Ovary (tissue), 3 donors: ENCODE measurements at regions not wholly inside any gene's neighbourhood (a gene's known extent, or its start where the extent isn't known, plus 50 kb on each side); places are given as distances from the start of the nearest gene placed in this dataset.

Experiments used
- CTCF ChIP-seq, 3 donors: fragments of 450-650 bp in 2 of 3; fragments of 200-600 bp in 1 of 3; IDR thresholded peaks; one replicate each; pipeline versions ENCODE4 v1.5.1 to v1.8.0; 2016 to 2022; ENCODE audit warnings: antibody characterized with exemption in 3 of 3, mild to moderate bottlenecking in 1 of 3
- POLR2A ChIP-seq: fragments of 450-650 bp; IDR thresholded peaks from one replicate; pipeline ENCODE4 v1.6.1; 2017; ENCODE audit warnings: antibody characterized with exemption, mild to moderate bottlenecking, moderate library complexity
- donor health status: DM: no; HTN: no; CAD: no.

GRCh38 chr5:152271420-152271819 is 133.7 kb downstream of the NMUR2 start:
- TF ChIP-seq CTCF (IDR thresholded peaks at IDR 0.05), result peak in 1 of 3 donors; percentile 12
- no peak for TF ChIP-seq POLR2A
